HFFc6 (cell line): ENCODE measurements at regions not wholly inside any gene's neighbourhood (a gene's known extent, or its start where the extent isn't known, plus 50 kb on each side); places are given as distances from the start of the nearest gene placed in this dataset.

Experiments
- DNase-seq: peaks from one replicate; pipeline ENCODE4 v3.0.0-alpha.2; 2018
- H3K27ac Mint-ChIP-seq: 2 replicates; pipeline ENCODE4 v1.8.0; 2020; ENCODE audit warnings: mild to moderate bottlenecking, mixed read lengths
- H3K27me3 Mint-ChIP-seq: 2 replicates; pipeline ENCODE4 v1.8.0; 2021; ENCODE audit warnings: mild to moderate bottlenecking, moderate library complexity, mixed read lengths; ENCODE audit not compliant: insufficient read depth
- H3K36me3 Mint-ChIP-seq: 2 replicates; pipeline ENCODE4 v1.8.0; 2021; ENCODE audit warnings: low read depth, mixed read lengths
- H3K4me1 Mint-ChIP-seq: 2 replicates; pipeline ENCODE4 v1.8.0; 2020; ENCODE audit warnings: low read depth, mixed read lengths
- H3K4me3 Mint-ChIP-seq: 2 replicates; pipeline ENCODE4 v1.8.0; 2020; ENCODE audit warnings: mild to moderate bottlenecking, moderate library complexity, mixed read lengths
- H3K9me3 Mint-ChIP-seq: 2 replicates; pipeline ENCODE4 v1.8.0; 2020; ENCODE audit warnings: mild to moderate bottlenecking, mixed read lengths
- TF ChIP-seq, protein P1 (sequence below): fragments of 200-600 bp; sonication (generic); IDR thresholded peaks from 2 replicates; pipeline ENCODE4 v1.5.0; 2021; ENCODE audit warnings: antibody characterized with exemption, mild to moderate bottlenecking

DNA sequence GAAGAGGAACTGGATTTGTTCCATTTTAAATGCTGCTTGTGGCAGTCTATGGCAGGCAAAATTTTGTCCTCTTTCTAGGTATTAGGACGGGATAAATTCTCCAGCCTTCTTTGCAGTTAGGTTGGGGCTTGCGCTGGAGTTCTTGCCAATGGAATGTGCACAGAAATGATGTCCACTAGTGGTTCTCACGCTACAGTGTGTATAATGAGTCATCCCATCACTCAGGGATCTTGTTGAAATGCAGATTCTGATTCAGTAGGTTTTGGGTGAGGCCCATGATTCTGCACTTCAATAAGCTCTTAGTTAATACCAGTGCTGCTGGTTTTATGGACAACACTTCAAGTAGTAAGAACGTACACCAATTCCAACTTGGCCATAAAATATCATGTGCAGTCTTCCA is 317.6 kb upstream of the KLF4 start:
- H3K27me3 Mint-ChIP-seq = peaks cover 24% of the 10 kb centered on the region
- DNase-seq = no peak
- H3K36me3 Mint-ChIP-seq = no peaks in the 10 kb centered on the region
- TF ChIP-seq, protein P1, sequence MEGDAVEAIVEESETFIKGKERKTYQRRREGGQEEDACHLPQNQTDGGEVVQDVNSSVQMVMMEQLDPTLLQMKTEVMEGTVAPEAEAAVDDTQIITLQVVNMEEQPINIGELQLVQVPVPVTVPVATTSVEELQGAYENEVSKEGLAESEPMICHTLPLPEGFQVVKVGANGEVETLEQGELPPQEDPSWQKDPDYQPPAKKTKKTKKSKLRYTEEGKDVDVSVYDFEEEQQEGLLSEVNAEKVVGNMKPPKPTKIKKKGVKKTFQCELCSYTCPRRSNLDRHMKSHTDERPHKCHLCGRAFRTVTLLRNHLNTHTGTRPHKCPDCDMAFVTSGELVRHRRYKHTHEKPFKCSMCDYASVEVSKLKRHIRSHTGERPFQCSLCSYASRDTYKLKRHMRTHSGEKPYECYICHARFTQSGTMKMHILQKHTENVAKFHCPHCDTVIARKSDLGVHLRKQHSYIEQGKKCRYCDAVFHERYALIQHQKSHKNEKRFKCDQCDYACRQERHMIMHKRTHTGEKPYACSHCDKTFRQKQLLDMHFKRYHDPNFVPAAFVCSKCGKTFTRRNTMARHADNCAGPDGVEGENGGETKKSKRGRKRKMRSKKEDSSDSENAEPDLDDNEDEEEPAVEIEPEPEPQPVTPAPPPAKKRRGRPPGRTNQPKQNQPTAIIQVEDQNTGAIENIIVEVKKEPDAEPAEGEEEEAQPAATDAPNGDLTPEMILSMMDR = no peak
- no peaks in the 10 kb centered on the region for H3K4me1 Mint-ChIP-seq
- no peak overlapping the region for H3K4me3 Mint-ChIP-seq
- H3K27ac Mint-ChIP-seq = no peak overlapping the region
- no peaks in the 10 kb centered on the region for H3K9me3 Mint-ChIP-seq

GRCh38 chr9:107805201-107805600 is 315.6 kb upstream of the KLF4 start:
- Mint-ChIP-seq H3K36me3 (no peaks in the 10 kb centered on the region), H3K4me3 (no peak overlapping the region), H3K27me3 (peaks cover 21% of the 10 kb centered on the region), H3K27ac (no peak overlapping the region), H3K4me1 (no peaks in the 10 kb centered on the region), H3K9me3 (no peaks in the 10 kb centered on the region)
- DNase-seq = no peak
- TF ChIP-seq, protein P1 = no peak

- Mint-ChIP-seq H3K27ac (no peak overlapping the region), H3K36me3 (no peaks in the 10 kb centered on the region), H3K4me3 (no peak overlapping the region), H3K27me3 (peaks cover 8% of the 10 kb centered on the region; the same call in 1 of the 2 replicates), H3K9me3 (no peaks in the 10 kb centered on the region), H3K4me1 (no peaks in the 10 kb centered on the region)
- TF ChIP-seq, protein P1 = no peak
- DNase-seq = no peak
Measured at GRCh38 chr9:107794259-107794658, 304.7 kb upstream of the KLF4 start.

- Mint-ChIP-seq H3K27ac (no peak overlapping the region), H3K4me1 (no peaks in the 10 kb centered on the region), H3K4me3 (no peak overlapping the region)
Measured at GRCh38 chr9:107793541-107793940, 304.0 kb upstream of the KLF4 start.

DNA sequence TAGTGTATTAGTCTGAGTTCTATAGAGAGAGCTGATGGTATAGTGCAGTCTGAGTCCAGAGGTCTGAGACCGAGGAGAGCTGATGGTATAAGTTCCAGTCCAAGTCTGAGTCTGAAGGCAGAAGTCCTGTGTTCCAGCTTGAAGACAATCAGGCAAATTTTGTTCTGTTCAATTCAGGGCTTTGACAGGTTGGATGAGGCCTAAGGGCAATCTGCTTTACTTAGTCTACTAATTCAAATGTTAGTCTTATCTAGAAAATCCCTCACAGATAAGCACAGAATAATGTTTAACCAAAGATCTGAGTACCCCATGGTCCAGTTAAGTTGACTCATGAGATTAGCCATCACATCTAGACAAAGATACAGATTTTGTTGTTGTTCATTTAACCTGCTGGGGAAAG is 303.0 kb upstream of the KLF4 start:
- DNase-seq = no peak
- Mint-ChIP-seq H3K27me3 (peaks cover 8% of the 10 kb centered on the region; the same call in 1 of the 2 replicates), H3K27ac (no peak overlapping the region), H3K9me3 (no peaks in the 10 kb centered on the region), H3K4me1 (no peaks in the 10 kb centered on the region), H3K36me3 (no peaks in the 10 kb centered on the region), H3K4me3 (no peak overlapping the region)
- TF ChIP-seq, protein P1 = no peak

More at GRCh38 chr9:107793541-107793940, 304.0 kb upstream of the KLF4 start:
- DNase-seq = no peak
- peaks cover 8% of the 10 kb centered on the region; the same call in 1 of the 2 replicates for H3K27me3 Mint-ChIP-seq
- TF ChIP-seq, protein P1 = no peak
- H3K36me3 Mint-ChIP-seq = no peaks in the 10 kb centered on the region
- H3K9me3 Mint-ChIP-seq = no peaks in the 10 kb centered on the region

DNA sequence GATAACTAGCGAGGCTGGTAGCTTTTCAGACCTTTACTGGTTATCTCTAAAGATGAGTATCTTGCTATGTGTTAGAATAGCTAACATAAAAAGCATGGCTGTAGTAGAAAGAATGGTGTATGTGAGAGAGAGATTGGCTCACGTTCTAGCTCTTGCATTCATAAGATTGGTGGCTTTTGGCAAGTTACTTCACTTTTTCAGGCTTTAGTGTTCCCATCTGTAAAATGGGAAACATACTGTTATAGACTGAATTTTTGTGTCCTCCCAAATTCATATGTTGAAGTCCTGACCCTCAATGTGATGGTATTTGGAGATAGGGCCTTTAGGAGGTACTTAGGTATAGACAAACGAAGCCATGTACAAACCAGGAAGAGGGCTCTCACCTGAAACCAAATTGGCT is 302.4 kb upstream of the KLF4 start:
- no peaks in the 10 kb centered on the region for H3K9me3 Mint-ChIP-seq
- H3K4me1 Mint-ChIP-seq = no peaks in the 10 kb centered on the region
- no peak overlapping the region for H3K4me3 Mint-ChIP-seq
- TF ChIP-seq, protein P1 = no peak
- H3K27me3 Mint-ChIP-seq = peaks cover 5% of the 10 kb centered on the region; the same call in 1 of the 2 replicates
- no peak overlapping the region for H3K27ac Mint-ChIP-seq
- DNase-seq = no peak
- no peaks in the 10 kb centered on the region for H3K36me3 Mint-ChIP-seq
